H1 (cell line): ENCODE measurements at regions not wholly inside any gene's neighbourhood (a gene's known extent, or its start where the extent isn't known, plus 50 kb on each side); places are given as distances from the start of the nearest gene placed in this dataset.
"Not testable (repeated sequence)": the region's sequence is repeated elsewhere in the genome, so short reads cannot be mapped to it uniquely, and the experiment has no call there.

Experiments used
- CTCF ChIA-PET: fragments of 300-600 bp; sonication (Branson Sonifier 250); formaldehyde crosslinking; loops from one replicate; lab custom pipeline; 2021; ENCODE audit not compliant: partially characterized antibody; lab: Charles Lee
- POLR2A ChIA-PET: fragments of 300-600 bp; sonication (Branson Sonifier 250); formaldehyde crosslinking; loops from one replicate; lab custom pipeline; 2021; ENCODE audit warnings: inconsistent platforms; ENCODE audit not compliant: partially characterized antibody; lab: Charles Lee
- DNase-seq, 2 experiments: peaks; one replicate each; pipeline versions ENCODE4 v3.0.0 to v3.0.0-alpha.2; 2010 to 2022; ENCODE audit warnings: low spot score in 2 of 2, low read depth in 1 of 2, mixed read lengths in 1 of 2
- FAIRE-seq: peaks from 2 replicates; lab custom pipeline; 2011; peaks lifted over from hg19 to GRCh38; lab: Jason Lieb, UNC
- H2AFZ ChIP-seq: 2 replicates; pipeline ENCODE4 v1.8.1; 2012; ENCODE audit warnings: low read length, inconsistent platforms
- H2AK5ac ChIP-seq: 2 replicates; pipeline ENCODE4 v1.6.1; 2013; ENCODE audit warnings: low read depth, low read length
- H2BK120ac ChIP-seq: replicated peaks from 2 replicates; pipeline ENCODE3; 2013; ENCODE audit warnings: low read depth, low read length, inconsistent platforms
- H2BK12ac ChIP-seq: 2 replicates; pipeline ENCODE4 v1.6.1; 2013; ENCODE audit warnings: low read depth, low read length
- H2BK15ac ChIP-seq: 2 replicates; pipeline ENCODE4 v1.6.1; 2013; ENCODE audit warnings: low read length
- H2BK20ac ChIP-seq: 2 replicates; pipeline ENCODE4 v1.6.1; 2013; ENCODE audit warnings: low read length
- H2BK5ac ChIP-seq: 2 replicates; pipeline ENCODE4 v1.6.1; 2013; ENCODE audit warnings: low read depth, low read length
- H3K14ac ChIP-seq: 2 replicates; pipeline ENCODE4 v1.6.1; 2013; ENCODE audit warnings: inconsistent platforms; ENCODE audit not compliant: insufficient read length
- H3K18ac ChIP-seq: 2 replicates; pipeline ENCODE4 v1.6.1; 2013; ENCODE audit warnings: low read length; ENCODE audit errors: extremely low read depth
- H3K23ac ChIP-seq: 2 replicates; pipeline ENCODE4 v1.6.1; 2013; ENCODE audit warnings: inconsistent platforms; ENCODE audit not compliant: insufficient read length
- H3K23me2 ChIP-seq: 2 replicates; pipeline ENCODE4 v1.6.1; 2013; ENCODE audit warnings: low read depth, low read length
- H3K27ac ChIP-seq: 2 replicates; pipeline ENCODE4 v1.6.1; 2011; ENCODE audit warnings: low read depth, low read length, inconsistent platforms
- H3K27me3 ChIP-seq, 4 experiments: replicated peaks in 1 of 4; 1 replicate in 1 of 4; 2 replicates in 3 of 4; pipeline versions ENCODE4 v1.6.1 to v1.8.1; 2011 to 2013; ENCODE audit warnings: low read length in 3 of 4, mild to moderate bottlenecking in 3 of 4, inconsistent platforms in 2 of 4, mixed read lengths in 2 of 4, moderate library complexity in 1 of 4; ENCODE audit not compliant: control insufficient read depth in 3 of 4, insufficient read depth in 3 of 4; ENCODE audit errors: extremely low read depth in 1 of 4
- H3K36me3 ChIP-seq, 4 experiments: 2 replicates each; pipeline versions ENCODE4 v1.6.1 to v1.8.1; 2011 to 2013; ENCODE audit warnings: mild to moderate bottlenecking in 4 of 4, low read length in 3 of 4, moderate library complexity in 2 of 4, control low read depth in 1 of 4, inconsistent platforms in 1 of 4; ENCODE audit not compliant: insufficient read depth in 4 of 4, control insufficient read depth in 2 of 4
- H3K4ac ChIP-seq: replicated peaks from 2 replicates; pipeline ENCODE3; 2013; ENCODE audit warnings: low read length, low read depth, mixed read lengths, inconsistent platforms; ENCODE audit not compliant: insufficient read length
- H3K4me1 ChIP-seq, 4 experiments: replicated peaks in 1 of 4; 1 replicate in 1 of 4; 2 replicates in 3 of 4; pipeline versions ENCODE4 v1.6.1 to v1.8.1; 2011 to 2013; ENCODE audit warnings: low read length in 3 of 4, inconsistent platforms in 2 of 4, mixed read lengths in 1 of 4; ENCODE audit not compliant: insufficient read depth in 4 of 4, control insufficient read depth in 3 of 4
- H3K4me2 ChIP-seq, 2 experiments: 2 replicates each; pipeline versions ENCODE4 v1.6.1 to v1.8.1; 2011 to 2013; ENCODE audit warnings: low read depth in 2 of 2, low read length in 2 of 2, control low read depth in 1 of 2, inconsistent platforms in 1 of 2, mild to moderate bottlenecking in 1 of 2; ENCODE audit not compliant: insufficient read depth in 1 of 2
- H3K4me3 ChIP-seq, 4 experiments: fragments of 200-600, 300-600 bp in 1 of 4; sonication (generic), shearing (Covaris generic), sonication (Bioruptor Twin) in 1 of 4; 2 replicates each; pipeline versions ENCODE4 v1.5.1 to v1.8.1; 2011 to 2016; ENCODE audit warnings: low read length in 4 of 4, low read depth in 3 of 4, control low read depth in 2 of 4, inconsistent platforms in 2 of 4, mild to moderate bottlenecking in 2 of 4, mixed read lengths in 1 of 4, moderate library complexity in 1 of 4; ENCODE audit not compliant: insufficient read depth in 2 of 4; ENCODE audit errors: extremely low read depth in 1 of 4
- H3K56ac ChIP-seq: replicated peaks from 2 replicates; pipeline ENCODE3; 2013; ENCODE audit warnings: low read depth, mild to moderate bottlenecking, mixed read lengths, low read length, inconsistent platforms; ENCODE audit not compliant: insufficient read length
- H3K79me1 ChIP-seq: 2 replicates; pipeline ENCODE4 v1.6.1; 2013; ENCODE audit warnings: low read depth, low read length, control low read depth
- H3K79me2 ChIP-seq, 2 experiments: 2 replicates each; pipeline versions ENCODE4 v1.6.1 to v1.8.1; 2012 to 2013; ENCODE audit warnings: low read length in 2 of 2, mild to moderate bottlenecking in 2 of 2, inconsistent platforms in 1 of 2; ENCODE audit not compliant: insufficient read depth in 2 of 2, control insufficient read depth in 1 of 2
- H3K9ac ChIP-seq, 4 experiments: replicated peaks in 1 of 4; 1 replicate in 1 of 4; 2 replicates in 3 of 4; pipeline versions ENCODE4 v1.6.1 to v1.8.1; 2011 to 2013; ENCODE audit warnings: low read depth in 3 of 4, low read length in 3 of 4, control low read depth in 2 of 4, mild to moderate bottlenecking in 2 of 4, moderate library complexity in 2 of 4, inconsistent platforms in 1 of 4; ENCODE audit errors: extremely low read depth in 1 of 4
- H3K9me3 ChIP-seq, 2 experiments: 2 replicates each; pipeline versions ENCODE4 v1.6.1 to v1.8.1; 2012 to 2013; ENCODE audit warnings: mild to moderate bottlenecking in 2 of 2, moderate library complexity in 2 of 2, control low read depth in 1 of 2, inconsistent platforms in 1 of 2, low read depth in 1 of 2, low read length in 1 of 2, mixed read lengths in 1 of 2; ENCODE audit not compliant: insufficient read depth in 2 of 2
- H4K20me1 ChIP-seq, 2 experiments: replicated peaks in 1 of 2; 2 replicates each; pipeline versions ENCODE3 to v1.8.1; 2011 to 2013; ENCODE audit warnings: inconsistent platforms in 2 of 2, low read length in 2 of 2, mild to moderate bottlenecking in 1 of 2; ENCODE audit not compliant: insufficient read depth in 2 of 2, control insufficient read depth in 1 of 2
- H4K5ac ChIP-seq: 2 replicates; pipeline ENCODE4 v1.6.1; 2013; ENCODE audit warnings: low read length, low read depth, mixed read lengths, inconsistent platforms; ENCODE audit not compliant: insufficient read length
- H4K8ac ChIP-seq: 2 replicates; pipeline ENCODE4 v1.8.0; 2013; ENCODE audit warnings: mild to moderate bottlenecking, moderate library complexity, low read length, inconsistent platforms; ENCODE audit not compliant: insufficient read depth; ENCODE audit errors: extremely low read depth
- H4K91ac ChIP-seq: replicated peaks from 2 replicates; pipeline ENCODE3; 2013; ENCODE audit warnings: low read length, mixed read lengths, inconsistent platforms; ENCODE audit not compliant: insufficient read length
- WGBS, 2 experiments: shearing (Covaris generic) in 1 of 2; methylation state at CpG; one replicate each; pipeline versions ENCODE4 v1.1.6 to v1.1.7; 2013 to 2015; ENCODE audit warnings: low lambda C conversion rate in 2 of 2, mixed read lengths in 2 of 2, inconsistent platforms in 1 of 2, low coverage in 1 of 2, missing lambda C conversion rate in 1 of 2; ENCODE audit not compliant: insufficient replicate concordance in 2 of 2, insufficient coverage in 1 of 2, insufficient read length in 1 of 2; ENCODE audit errors: extremely low coverage in 1 of 2, missing lambda C conversion rate in 1 of 2; 5-methylcytosine and 5-hydroxymethylcytosine counted together

- not testable (repeated sequence) for H2BK20ac ChIP-seq, H3K4me2 ChIP-seq
These were observed 253.2 kb upstream of the MBL2 start for GRCh38 chr10:53025765-53026164.

More at GRCh38 chr10:53025765-53026164, 253.2 kb upstream of the MBL2 start:
- FAIRE-seq, H2AFZ ChIP-seq, H3K14ac ChIP-seq, H3K9ac ChIP-seq, H2BK12ac ChIP-seq, H3K23ac ChIP-seq, H3K79me1 ChIP-seq, H3K18ac ChIP-seq, H3K56ac ChIP-seq, DNase-seq, H3K27me3 ChIP-seq, H3K4me3 ChIP-seq, H3K9me3 ChIP-seq, H2AK5ac ChIP-seq, H4K91ac ChIP-seq, H4K5ac ChIP-seq, H4K20me1 ChIP-seq, H3K36me3 ChIP-seq, H3K4ac ChIP-seq, H3K79me2 ChIP-seq, POLR2A ChIA-PET, H4K8ac ChIP-seq, CTCF ChIA-PET, H3K23me2 ChIP-seq, H2BK120ac ChIP-seq, H3K27ac ChIP-seq, H2BK5ac ChIP-seq, H2BK15ac ChIP-seq: not testable (repeated sequence)
- peaks cover 4 to 15% (median 9%) of the 10 kb centered on the region in 4 experiments; a peak in 6 of 7 replicates for H3K4me1 ChIP-seq
- WGBS, 2 experiments, result no CpG with 5 or more reads among the region's 6 CpGs
